ENCODE measurements at regions not wholly inside any gene's neighbourhood (a gene's known extent, or its start where the extent isn't known, plus 50 kb on each side); places are given as distances from the start of the nearest gene placed in this dataset.

GRCh38 chrX:2600564-2600963 lies 90.5 kb upstream of the CD99 start:
- Histone ChIP-seq H3K4me1 (no peaks in the 10 kb centered on the region), H3K9me3 (no peaks in the 10 kb centered on the region), H3K27me3 (no peaks in the 10 kb centered on the region), H3K4me3 (ENCODE audit: low read depth, low read length) (no peak overlapping the region), H3K36me3 (no peaks in the 10 kb centered on the region)
- TF ChIP-seq, protein P1, sequence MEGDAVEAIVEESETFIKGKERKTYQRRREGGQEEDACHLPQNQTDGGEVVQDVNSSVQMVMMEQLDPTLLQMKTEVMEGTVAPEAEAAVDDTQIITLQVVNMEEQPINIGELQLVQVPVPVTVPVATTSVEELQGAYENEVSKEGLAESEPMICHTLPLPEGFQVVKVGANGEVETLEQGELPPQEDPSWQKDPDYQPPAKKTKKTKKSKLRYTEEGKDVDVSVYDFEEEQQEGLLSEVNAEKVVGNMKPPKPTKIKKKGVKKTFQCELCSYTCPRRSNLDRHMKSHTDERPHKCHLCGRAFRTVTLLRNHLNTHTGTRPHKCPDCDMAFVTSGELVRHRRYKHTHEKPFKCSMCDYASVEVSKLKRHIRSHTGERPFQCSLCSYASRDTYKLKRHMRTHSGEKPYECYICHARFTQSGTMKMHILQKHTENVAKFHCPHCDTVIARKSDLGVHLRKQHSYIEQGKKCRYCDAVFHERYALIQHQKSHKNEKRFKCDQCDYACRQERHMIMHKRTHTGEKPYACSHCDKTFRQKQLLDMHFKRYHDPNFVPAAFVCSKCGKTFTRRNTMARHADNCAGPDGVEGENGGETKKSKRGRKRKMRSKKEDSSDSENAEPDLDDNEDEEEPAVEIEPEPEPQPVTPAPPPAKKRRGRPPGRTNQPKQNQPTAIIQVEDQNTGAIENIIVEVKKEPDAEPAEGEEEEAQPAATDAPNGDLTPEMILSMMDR (IDR thresholded peaks at IDR 0.05; ENCODE audit: low read depth, low read length) = no peak
- no peak for DNase-seq

DNA sequence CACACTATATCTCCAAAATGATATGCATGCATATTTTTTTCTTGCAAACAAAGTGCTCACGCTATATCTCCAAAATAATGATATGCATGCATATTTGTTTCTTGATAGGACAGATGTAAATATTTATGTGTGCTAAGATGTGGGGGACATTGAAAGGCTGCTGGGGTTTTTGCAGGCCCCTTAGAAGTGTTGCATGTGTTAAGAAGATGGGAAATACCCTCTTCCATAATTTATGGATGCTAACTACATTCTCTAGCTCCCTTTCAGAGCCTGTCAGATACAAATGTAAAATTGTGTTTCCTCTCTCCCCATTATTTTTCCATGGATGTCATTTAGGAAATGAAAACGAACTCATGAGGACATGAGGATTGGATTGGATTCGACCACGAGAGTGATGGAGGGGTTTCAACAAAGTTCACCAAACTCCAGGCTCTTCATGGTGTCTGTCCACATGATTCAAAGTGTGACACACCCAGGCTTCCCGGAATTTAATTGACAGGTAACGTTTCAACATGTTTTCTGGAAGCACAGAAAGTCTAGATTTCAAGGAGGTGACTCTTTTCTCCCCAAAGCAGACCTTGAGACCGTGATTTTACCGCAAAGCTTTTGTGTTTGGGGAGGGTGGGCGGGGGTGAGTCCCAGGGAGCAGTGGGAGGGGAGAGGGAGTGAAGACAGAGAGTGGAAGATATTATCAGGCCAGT lies 94.4 kb upstream of the CD99 start:
- TF ChIP-seq, protein P1 (IDR thresholded peaks at IDR 0.05; ENCODE audit: low read depth, low read length) = no peak
- Histone ChIP-seq H3K27me3 (no peaks in the 10 kb centered on the region), H3K4me3 (ENCODE audit: low read depth, low read length) (no peak overlapping the region)

GRCh38 chrX:2596045-2596444 lies 95.0 kb upstream of the CD99 start:
- Histone ChIP-seq H3K4me1 (no peaks in the 10 kb centered on the region), H3K9me3 (no peaks in the 10 kb centered on the region), H3K4me3 (ENCODE audit: low read depth, low read length) (no peak overlapping the region), H3K36me3 (no peaks in the 10 kb centered on the region), H3K27me3 (no peaks in the 10 kb centered on the region)
- TF ChIP-seq, protein P1 (IDR thresholded peaks at IDR 0.05; ENCODE audit: low read depth, low read length) = no peak
- no peak for DNase-seq

More for the DNA sequence above, 94.4 kb upstream of the CD99 start:
- Histone ChIP-seq H3K4me1 (no peaks in the 10 kb centered on the region), H3K9me3 (no peaks in the 10 kb centered on the region), H3K36me3 (no peaks in the 10 kb centered on the region)
- DNase-seq = no peak

DNA sequence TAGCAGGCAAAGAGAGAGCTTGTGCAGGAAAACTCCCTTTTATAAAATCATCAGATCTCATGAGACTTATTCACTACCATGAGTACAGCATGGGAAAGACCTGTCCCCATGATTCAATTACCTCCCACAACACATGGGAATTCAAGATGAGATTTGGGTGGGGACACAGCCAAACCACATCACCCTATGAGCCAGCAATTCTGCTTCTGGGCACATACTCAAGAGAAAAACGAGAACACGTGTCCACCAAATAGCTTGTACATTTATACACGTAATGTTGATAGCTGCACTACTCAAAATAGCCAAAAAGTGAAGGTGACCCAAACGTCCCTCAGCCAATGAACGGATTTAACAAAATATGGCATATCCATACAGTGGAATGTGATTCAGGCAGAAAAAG lies 94.5 kb upstream of the DHRSX start:
- DNase-seq = no peak
- no peak overlapping the region for H3K4me3 ChIP-seq (ENCODE audit: low read depth, low read length)
- H3K36me3 ChIP-seq = no peaks in the 10 kb centered on the region
- H3K9me3 ChIP-seq = no peaks in the 10 kb centered on the region
- TF ChIP-seq, protein P1 (IDR thresholded peaks at IDR 0.05; ENCODE audit: low read depth, low read length) = no peak
- no peaks in the 10 kb centered on the region for H3K4me1 ChIP-seq
- no peaks in the 10 kb centered on the region for H3K27me3 ChIP-seq

GRCh38 chrX:2594491-2594890 lies 93.7 kb upstream of the DHRSX start:
- Histone ChIP-seq H3K27me3 (no peaks in the 10 kb centered on the region), H3K9me3 (no peaks in the 10 kb centered on the region), H3K4me1 (no peaks in the 10 kb centered on the region), H3K36me3 (no peaks in the 10 kb centered on the region), H3K4me3 (ENCODE audit: low read depth, low read length) (no peak overlapping the region)
- no peak for DNase-seq
- TF ChIP-seq, protein P1 (IDR thresholded peaks at IDR 0.05; ENCODE audit: low read depth, low read length) = no peak

- no peak for DNase-seq
- Histone ChIP-seq H3K9me3 (no peaks in the 10 kb centered on the region), H3K27me3 (no peaks in the 10 kb centered on the region), H3K4me1 (no peaks in the 10 kb centered on the region), H3K4me3 (ENCODE audit: low read depth, low read length) (no peak overlapping the region), H3K36me3 (no peaks in the 10 kb centered on the region)
- TF ChIP-seq, protein P1 (IDR thresholded peaks at IDR 0.05; ENCODE audit: low read depth, low read length) = no peak
Measured at GRCh38 chrX:2592279-2592678, 91.5 kb upstream of the DHRSX start.

All from BE2C (cell line).